GM18867 (cell line): ENCODE measurements at regions not wholly inside any gene's neighbourhood (a gene's known extent, or its start where the extent isn't known, plus 50 kb on each side); places are given as distances from the start of the nearest gene placed in this dataset.
A peak's percentile ranks its signal among the peaks of the same experiment; 100 is the strongest.
"Not testable (repeated sequence)": the region's sequence is repeated elsewhere in the genome, so short reads cannot be mapped to it uniquely, and the experiment has no call there.

Experiments
- ATAC-seq: cut with Tn5 transposase; IDR thresholded peaks from one replicate; pipeline ENCODE4 v1.9.1; 2021; ENCODE audit warnings: mild to moderate bottlenecking, moderate library complexity; ENCODE audit not compliant: unreplicated experiment

GRCh38 chr3:87895983-87896382, 162.8 kb downstream of the CGGBP1 start:
- ATAC-seq: no peak

- no peak for ATAC-seq
These were observed 185.7 kb downstream of the CGGBP1 start for GRCh38 chr3:87873136-87873535.

- no peak for ATAC-seq
These were observed 191.8 kb downstream of the CGGBP1 start for GRCh38 chr3:87867001-87867400.

GRCh38 chr3:87856126-87856525, 202.7 kb downstream of the CGGBP1 start:
- ATAC-seq: no peak

GRCh38 chr3:87855616-87856015, 203.2 kb downstream of the CGGBP1 start:
- ATAC-seq: no peak

GRCh38 chr3:87855211-87855610, 203.6 kb downstream of the CGGBP1 start:
- no peak for ATAC-seq

- no peak for ATAC-seq
These were observed 210.8 kb downstream of the CGGBP1 start for GRCh38 chr3:87848003-87848402.

GRCh38 chr3:87837076-87837475, 221.7 kb downstream of the CGGBP1 start:
- ATAC-seq: no peak

GRCh38 chr3:87836026-87836425, 222.8 kb downstream of the CGGBP1 start:
- no peak for ATAC-seq

GRCh38 chr3:87835236-87835635, 223.6 kb downstream of the CGGBP1 start:
- no peak for ATAC-seq

GRCh38 chr3:87834327-87834726, 224.5 kb downstream of the CGGBP1 start:
- ATAC-seq: no peak

- no peak for ATAC-seq
These were observed 225.8 kb downstream of the CGGBP1 start for GRCh38 chr3:87833039-87833377.

GRCh38 chr3:87828046-87828445, 230.8 kb downstream of the CGGBP1 start:
- no peak for ATAC-seq

- ATAC-seq: no peak
These were observed 236.2 kb downstream of the CGGBP1 start for GRCh38 chr3:87822563-87822962.

- not testable (repeated sequence) for ATAC-seq
These were observed 245.3 kb downstream of the CGGBP1 start for GRCh38 chr3:87813503-87813902.

- no peak for ATAC-seq
These were observed 246.9 kb downstream of the CGGBP1 start for GRCh38 chr3:87811953-87812352.

GRCh38 chr3:87810452-87811016, 248.3 kb downstream of the CGGBP1 start:
- ATAC-seq: no peak

GRCh38 chr3:87805670-87806069, 253.1 kb downstream of the CGGBP1 start:
- peak; percentile 92 for ATAC-seq

GRCh38 chr3:87801409-87801808, 257.4 kb downstream of the CGGBP1 start:
- no peak for ATAC-seq

- ATAC-seq: no peak
These were observed 258.3 kb downstream of the CGGBP1 start for GRCh38 chr3:87800516-87800915.

- no peak for ATAC-seq
These were observed 260.2 kb downstream of the CGGBP1 start for GRCh38 chr3:87798567-87798947.

- ATAC-seq: no peak
These were observed 260.8 kb downstream of the CGGBP1 start for GRCh38 chr3:87797872-87798566.

GRCh38 chr3:87796843-87797185, 262.0 kb downstream of the CGGBP1 start:
- no peak for ATAC-seq
